ENCODE measurements at regions not wholly inside any gene's neighbourhood (a gene's known extent, or its start where the extent isn't known, plus 50 kb on each side); places are given as distances from the start of the nearest gene placed in this dataset.

- TF ChIP-seq CTCF (IDR thresholded peaks at IDR 0.05), result no peak
- TF ChIP-seq POLR2A (IDR thresholded peaks at IDR 0.05), result no peak
These were observed 125.6 kb upstream of the PRNP start for GRCh38 chr20:4560667-4561066.

All from right lobe of liver (tissue), 4 donors.